SK-N-SH treated with all-trans-retinoic acid at 6 μM for 48 hours (cell line): ENCODE measurements at regions not wholly inside any gene's neighbourhood (a gene's known extent, or its start where the extent isn't known, plus 50 kb on each side); places are given as distances from the start of the nearest gene placed in this dataset.

Experiments
- ARNTL ChIP-seq: fragments of 450-650 bp; formaldehyde crosslinking; IDR thresholded peaks from 2 replicates; pipeline ENCODE4 v1.5.0; 2020; ENCODE audit warnings: low read depth, mild to moderate bottlenecking, moderate library complexity, borderline replicate concordance
- GLIS3 ChIP-seq: fragments of 250-450 bp; sonication (Bioruptor Pico); IDR thresholded peaks from 2 replicates; pipeline ENCODE4 v1.5.0; 2020; ENCODE audit warnings: mild to moderate bottlenecking, moderate library complexity
- PPARA ChIP-seq: fragments of 250-450 bp; sonication (Bioruptor Pico); IDR thresholded peaks from 2 replicates; pipeline ENCODE4 v1.5.0; 2020; ENCODE audit warnings: mild to moderate bottlenecking, borderline replicate concordance
- RARB ChIP-seq: fragments of 250-450 bp; sonication (Bioruptor Pico); IDR thresholded peaks from 2 replicates; pipeline ENCODE4 v1.8.0; 2021; ENCODE audit warnings: mild to moderate bottlenecking, moderate library complexity
- ZC3H10 ChIP-seq: fragments of 250-450 bp; sonication (Bioruptor Pico); IDR thresholded peaks from 2 replicates; pipeline ENCODE4 v1.5.1; 2021; ENCODE audit warnings: mild to moderate bottlenecking, moderate library complexity
- ZFP3 ChIP-seq: fragments of 250-450 bp; sonication (Bioruptor Pico); IDR thresholded peaks from 2 replicates; pipeline ENCODE4 v1.5.0; 2020; ENCODE audit warnings: mild to moderate bottlenecking, moderate library complexity
- TF ChIP-seq, protein P1 (sequence below): fragments of 250-450 bp; sonication (Bioruptor Pico); IDR thresholded peaks from 2 replicates; pipeline ENCODE4 v1.8.0; 2020; ENCODE audit warnings: mild to moderate bottlenecking, moderate library complexity, borderline replicate concordance
- TF ChIP-seq, protein P2 (sequence below): fragments of 250-450 bp; sonication (Bioruptor Pico); IDR thresholded peaks from 2 replicates; pipeline ENCODE4 v1.5.1; 2020; ENCODE audit warnings: low read depth, mild to moderate bottlenecking, moderate library complexity

DNA sequence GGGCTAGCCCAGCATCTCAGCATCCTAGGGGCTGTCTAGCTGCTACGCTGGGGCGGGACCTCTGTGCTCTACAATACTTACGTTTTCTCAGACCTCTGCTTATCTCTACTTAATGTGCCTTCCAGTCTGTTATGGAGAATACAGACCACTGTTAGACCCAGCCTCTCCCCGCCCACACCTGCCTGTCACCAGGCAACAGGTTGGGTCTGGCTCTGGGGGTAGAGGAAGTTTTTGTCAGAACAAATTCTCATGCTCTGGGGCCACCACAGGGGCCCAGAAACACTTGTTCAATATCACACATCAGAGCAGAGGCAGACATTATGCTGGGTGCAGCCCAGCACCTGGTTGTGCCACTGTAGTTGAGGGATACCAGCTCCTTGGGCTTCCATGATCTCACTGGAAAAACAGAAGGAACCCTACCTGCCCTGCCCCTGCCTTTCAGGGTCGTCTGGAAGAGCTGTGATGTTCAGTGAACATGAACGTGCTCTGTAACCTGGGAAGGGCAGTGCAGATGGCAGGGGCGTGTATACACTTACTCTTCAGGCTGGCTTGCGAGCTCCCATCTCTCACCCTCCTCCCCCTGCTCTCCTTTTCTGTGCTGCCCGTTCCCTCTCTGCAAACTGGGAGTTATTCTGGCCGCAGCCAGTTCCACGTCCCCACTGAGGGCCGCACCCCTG lies 135.2 kb upstream of the PODXL start:
- TF ChIP-seq ZFP3 (CRISPR knock-in tag) (no peak), GLIS3 (CRISPR knock-in tag) (no peak), ZC3H10 (no peak), ARNTL (CRISPR knock-in tag) (no peak), PPARA (CRISPR knock-in tag) (no peak), RARB (CRISPR knock-in tag) (no peak)
- TF ChIP-seq, protein P1, sequence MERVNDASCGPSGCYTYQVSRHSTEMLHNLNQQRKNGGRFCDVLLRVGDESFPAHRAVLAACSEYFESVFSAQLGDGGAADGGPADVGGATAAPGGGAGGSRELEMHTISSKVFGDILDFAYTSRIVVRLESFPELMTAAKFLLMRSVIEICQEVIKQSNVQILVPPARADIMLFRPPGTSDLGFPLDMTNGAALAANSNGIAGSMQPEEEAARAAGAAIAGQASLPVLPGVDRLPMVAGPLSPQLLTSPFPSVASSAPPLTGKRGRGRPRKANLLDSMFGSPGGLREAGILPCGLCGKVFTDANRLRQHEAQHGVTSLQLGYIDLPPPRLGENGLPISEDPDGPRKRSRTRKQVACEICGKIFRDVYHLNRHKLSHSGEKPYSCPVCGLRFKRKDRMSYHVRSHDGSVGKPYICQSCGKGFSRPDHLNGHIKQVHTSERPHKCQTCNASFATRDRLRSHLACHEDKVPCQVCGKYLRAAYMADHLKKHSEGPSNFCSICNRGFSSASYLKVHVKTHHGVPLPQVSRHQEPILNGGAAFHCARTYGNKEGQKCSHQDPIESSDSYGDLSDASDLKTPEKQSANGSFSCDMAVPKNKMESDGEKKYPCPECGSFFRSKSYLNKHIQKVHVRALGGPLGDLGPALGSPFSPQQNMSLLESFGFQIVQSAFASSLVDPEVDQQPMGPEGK (CRISPR knock-in tag) = no peak
- TF ChIP-seq, protein P2, sequence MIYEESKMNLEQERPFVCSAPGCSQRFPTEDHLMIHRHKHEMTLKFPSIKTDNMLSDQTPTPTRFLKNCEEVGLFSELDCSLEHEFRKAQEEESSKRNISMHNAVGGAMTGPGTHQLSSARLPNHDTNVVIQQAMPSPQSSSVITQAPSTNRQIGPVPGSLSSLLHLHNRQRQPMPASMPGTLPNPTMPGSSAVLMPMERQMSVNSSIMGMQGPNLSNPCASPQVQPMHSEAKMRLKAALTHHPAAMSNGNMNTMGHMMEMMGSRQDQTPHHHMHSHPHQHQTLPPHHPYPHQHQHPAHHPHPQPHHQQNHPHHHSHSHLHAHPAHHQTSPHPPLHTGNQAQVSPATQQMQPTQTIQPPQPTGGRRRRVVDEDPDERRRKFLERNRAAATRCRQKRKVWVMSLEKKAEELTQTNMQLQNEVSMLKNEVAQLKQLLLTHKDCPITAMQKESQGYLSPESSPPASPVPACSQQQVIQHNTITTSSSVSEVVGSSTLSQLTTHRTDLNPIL (CRISPR knock-in tag) = no peak
